Hepatocyte (in vitro differentiated cells): ENCODE measurements at regions not wholly inside any gene's neighbourhood (a gene's known extent, or its start where the extent isn't known, plus 50 kb on each side); places are given as distances from the start of the nearest gene placed in this dataset.

Experiments
- EZH2 ChIP-seq: fragments of 200-600 bp; sonication (generic); IDR thresholded peaks from 2 replicates; pipeline ENCODE4 v1.6.1; 2016; ENCODE audit warnings: antibody characterized with exemption, mild to moderate bottlenecking, borderline replicate concordance
- EZH2phosphoT487 ChIP-seq: fragments of 200-600 bp; sonication (generic); IDR thresholded peaks from one replicate; pipeline ENCODE4 v1.6.1; 2018; ENCODE audit warnings: antibody characterized with exemption, mild to moderate bottlenecking, low read depth, moderate library complexity; ENCODE audit not compliant: unreplicated experiment, severe bottlenecking
- TF ChIP-seq, protein P1 (sequence below): fragments of 200-600 bp; sonication (generic); IDR thresholded peaks from 2 replicates; pipeline ENCODE4 v1.5.1; 2016; ENCODE audit warnings: antibody characterized with exemption, mild to moderate bottlenecking; ENCODE audit not compliant: poor library complexity

DNA sequence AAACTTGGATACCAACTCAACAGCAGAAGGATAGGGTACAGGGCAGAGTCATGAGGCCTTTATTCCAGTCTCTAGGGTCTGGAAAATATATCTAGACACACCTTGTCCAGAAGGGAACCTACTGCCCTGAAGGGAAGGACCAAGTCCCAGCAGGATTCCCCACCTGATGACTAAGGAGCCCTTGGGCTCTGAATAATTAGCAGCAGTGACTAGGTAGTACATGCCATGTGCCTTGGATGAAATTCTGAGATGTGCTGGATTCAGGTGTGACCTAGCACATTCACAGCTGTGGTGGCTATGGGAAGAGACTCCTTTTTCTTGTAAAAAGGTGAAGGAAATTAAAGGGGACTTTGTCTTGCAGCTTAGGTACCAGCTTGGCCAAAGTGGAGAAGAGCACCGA is 364.3 kb upstream of the PTCHD4 start:
- TF ChIP-seq, protein P1, sequence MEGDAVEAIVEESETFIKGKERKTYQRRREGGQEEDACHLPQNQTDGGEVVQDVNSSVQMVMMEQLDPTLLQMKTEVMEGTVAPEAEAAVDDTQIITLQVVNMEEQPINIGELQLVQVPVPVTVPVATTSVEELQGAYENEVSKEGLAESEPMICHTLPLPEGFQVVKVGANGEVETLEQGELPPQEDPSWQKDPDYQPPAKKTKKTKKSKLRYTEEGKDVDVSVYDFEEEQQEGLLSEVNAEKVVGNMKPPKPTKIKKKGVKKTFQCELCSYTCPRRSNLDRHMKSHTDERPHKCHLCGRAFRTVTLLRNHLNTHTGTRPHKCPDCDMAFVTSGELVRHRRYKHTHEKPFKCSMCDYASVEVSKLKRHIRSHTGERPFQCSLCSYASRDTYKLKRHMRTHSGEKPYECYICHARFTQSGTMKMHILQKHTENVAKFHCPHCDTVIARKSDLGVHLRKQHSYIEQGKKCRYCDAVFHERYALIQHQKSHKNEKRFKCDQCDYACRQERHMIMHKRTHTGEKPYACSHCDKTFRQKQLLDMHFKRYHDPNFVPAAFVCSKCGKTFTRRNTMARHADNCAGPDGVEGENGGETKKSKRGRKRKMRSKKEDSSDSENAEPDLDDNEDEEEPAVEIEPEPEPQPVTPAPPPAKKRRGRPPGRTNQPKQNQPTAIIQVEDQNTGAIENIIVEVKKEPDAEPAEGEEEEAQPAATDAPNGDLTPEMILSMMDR = no peak
- TF ChIP-seq EZH2 (no peak), EZH2phosphoT487 (no peak)
